ENCODE measurements at regions not wholly inside any gene's neighbourhood (a gene's known extent, or its start where the extent isn't known, plus 50 kb on each side); places are given as distances from the start of the nearest gene placed in this dataset.

GRCh38 chr11:71352226-71352625, 96.0 kb downstream of the DHCR7 start:
- no peak overlapping the region for H3K27ac Mint-ChIP-seq
- no peak for DNase-seq
- no peak overlapping the region for H3K4me3 Mint-ChIP-seq

GRCh38 chr11:71349627-71350026, 97.2 kb upstream of the SHANK2 start:
- no peaks in the 10 kb centered on the region for H3K4me1 Mint-ChIP-seq (ENCODE audit: low read depth in 2 of 2)
- H3K27ac Mint-ChIP-seq: no peak overlapping the region
- H3K9me3 Mint-ChIP-seq: no peaks in the 10 kb centered on the region
- ATAC-seq (replicated peaks) (no peak), DNase-seq (no peak)
- no peak overlapping the region for H3K4me3 Mint-ChIP-seq
- H3K36me3 Mint-ChIP-seq (ENCODE audit: insufficient read depth): no peaks in the 10 kb centered on the region
- peaks cover 44 to 71% of the 10 kb centered on the region in 2 donors for H3K27me3 Mint-ChIP-seq

More at GRCh38 chr11:71352226-71352625, 96.0 kb downstream of the DHCR7 start:
- H3K9me3 Mint-ChIP-seq: no peaks in the 10 kb centered on the region
- ATAC-seq (replicated peaks): no peak
- no peaks in the 10 kb centered on the region for H3K4me1 Mint-ChIP-seq (ENCODE audit: low read depth in 2 of 2)
- H3K36me3 Mint-ChIP-seq (ENCODE audit: insufficient read depth): no peaks in the 10 kb centered on the region
- H3K27me3 Mint-ChIP-seq: peaks cover 34 to 48% of the 10 kb centered on the region in 2 donors

- H3K9me3 Mint-ChIP-seq: no peaks in the 10 kb centered on the region
These were observed 91.5 kb upstream of the SHANK2 start for GRCh38 chr11:71343828-71344400.

GRCh38 chr11:71342951-71343827, 90.8 kb upstream of the SHANK2 start:
- no peak for ATAC-seq (replicated peaks)
- Mint-ChIP-seq H3K9me3 (no peaks in the 10 kb centered on the region), H3K4me3 (no peak overlapping the region), H3K4me1 (ENCODE audit: low read depth in 2 of 2) (no peaks in the 10 kb centered on the region), H3K36me3 (ENCODE audit: insufficient read depth) (no peaks in the 10 kb centered on the region), H3K27ac (no peak overlapping the region), H3K27me3 (peaks cover 44 to 78% of the 10 kb centered on the region in 2 donors)
- DNase-seq: no peak

More at GRCh38 chr11:71343828-71344400, 91.5 kb upstream of the SHANK2 start:
- Mint-ChIP-seq H3K4me1 (ENCODE audit: low read depth in 2 of 2) (no peaks in the 10 kb centered on the region), H3K27ac (no peak overlapping the region), H3K36me3 (ENCODE audit: insufficient read depth) (no peaks in the 10 kb centered on the region), H3K27me3 (peaks cover 47 to 85% of the 10 kb centered on the region in 2 donors), H3K4me3 (no peak overlapping the region)
- no peak for ATAC-seq (replicated peaks)
- DNase-seq: no peak

- no peaks in the 10 kb centered on the region for H3K9me3 Mint-ChIP-seq
- DNase-seq: no peak
- H3K4me3 Mint-ChIP-seq: no peak overlapping the region
- H3K27me3 Mint-ChIP-seq: peaks cover 38 to 67% of the 10 kb centered on the region in 2 donors
- no peaks in the 10 kb centered on the region for H3K36me3 Mint-ChIP-seq (ENCODE audit: insufficient read depth)
- no peaks in the 10 kb centered on the region for H3K4me1 Mint-ChIP-seq (ENCODE audit: low read depth in 2 of 2)
- H3K27ac Mint-ChIP-seq: no peak overlapping the region
- ATAC-seq (replicated peaks): no peak
These were observed 89.7 kb upstream of the SHANK2 start for GRCh38 chr11:71342116-71342515.

- H3K27ac Mint-ChIP-seq: no peak overlapping the region
- ATAC-seq (replicated peaks) (no peak), DNase-seq (no peak)
- no peaks in the 10 kb centered on the region for H3K9me3 Mint-ChIP-seq
- H3K4me1 Mint-ChIP-seq (ENCODE audit: low read depth in 2 of 2): no peaks in the 10 kb centered on the region
- H3K4me3 Mint-ChIP-seq: no peak overlapping the region
- H3K27me3 Mint-ChIP-seq: peaks cover 33 to 62% of the 10 kb centered on the region in 2 donors
- H3K36me3 Mint-ChIP-seq (ENCODE audit: insufficient read depth): no peaks in the 10 kb centered on the region
These were observed 89.2 kb upstream of the SHANK2 start for GRCh38 chr11:71341596-71341995.

GRCh38 chr11:71341173-71341572, 88.8 kb upstream of the SHANK2 start:
- Mint-ChIP-seq H3K4me3 (no peak overlapping the region), H3K9me3 (no peaks in the 10 kb centered on the region), H3K27ac (no peak overlapping the region), H3K4me1 (ENCODE audit: low read depth in 2 of 2) (no peaks in the 10 kb centered on the region), H3K36me3 (ENCODE audit: insufficient read depth) (no peaks in the 10 kb centered on the region), H3K27me3 (peaks cover 33 to 58% of the 10 kb centered on the region in 2 donors)
- DNase-seq (no peak), ATAC-seq (replicated peaks) (no peak)

GRCh38 chr11:71340086-71340606, 87.8 kb upstream of the SHANK2 start:
- ATAC-seq (replicated peaks) (no peak), DNase-seq (no peak)
- H3K27me3 Mint-ChIP-seq: peaks cover 29 to 51% of the 10 kb centered on the region in 2 donors
- no peak overlapping the region for H3K4me3 Mint-ChIP-seq
- H3K27ac Mint-ChIP-seq: no peak overlapping the region
- H3K9me3 Mint-ChIP-seq: no peaks in the 10 kb centered on the region
- H3K4me1 Mint-ChIP-seq (ENCODE audit: low read depth in 2 of 2): no peaks in the 10 kb centered on the region
- H3K36me3 Mint-ChIP-seq (ENCODE audit: insufficient read depth): no peaks in the 10 kb centered on the region

- no peak for DNase-seq
- Mint-ChIP-seq H3K9me3 (no peaks in the 10 kb centered on the region), H3K4me3 (no peak overlapping the region), H3K27me3 (peaks cover 29 to 51% of the 10 kb centered on the region in 2 donors), H3K36me3 (ENCODE audit: insufficient read depth) (no peaks in the 10 kb centered on the region), H3K4me1 (ENCODE audit: low read depth in 2 of 2) (no peaks in the 10 kb centered on the region), H3K27ac (no peak overlapping the region)
- no peak for ATAC-seq (replicated peaks)
These were observed 87.1 kb upstream of the SHANK2 start for GRCh38 chr11:71339396-71339881.

- H3K4me1 Mint-ChIP-seq (ENCODE audit: low read depth in 2 of 2): no peaks in the 10 kb centered on the region
- no peak overlapping the region for H3K27ac Mint-ChIP-seq
- H3K9me3 Mint-ChIP-seq: no peaks in the 10 kb centered on the region
- no peak overlapping the region for H3K4me3 Mint-ChIP-seq
- no peak for DNase-seq
- peaks cover 29 to 49% of the 10 kb centered on the region in 2 donors for H3K27me3 Mint-ChIP-seq
- H3K36me3 Mint-ChIP-seq (ENCODE audit: insufficient read depth): no peaks in the 10 kb centered on the region
- ATAC-seq (replicated peaks): no peak
These were observed 86.5 kb upstream of the SHANK2 start for GRCh38 chr11:71338801-71339395.

- DNase-seq (no peak), ATAC-seq (replicated peaks) (no peak)
- Mint-ChIP-seq H3K36me3 (ENCODE audit: insufficient read depth) (no peaks in the 10 kb centered on the region), H3K9me3 (no peaks in the 10 kb centered on the region), H3K27ac (no peak overlapping the region), H3K27me3 (peaks cover 29 to 44% of the 10 kb centered on the region in 2 donors), H3K4me1 (ENCODE audit: low read depth in 2 of 2) (no peaks in the 10 kb centered on the region), H3K4me3 (no peak overlapping the region)
These were observed 84.8 kb upstream of the SHANK2 start for GRCh38 chr11:71336996-71337754.

GRCh38 chr11:71336176-71336995, 84.0 kb upstream of the SHANK2 start:
- DNase-seq (no peak), ATAC-seq (replicated peaks) (no peak)
- Mint-ChIP-seq H3K4me1 (ENCODE audit: low read depth in 2 of 2) (no peaks in the 10 kb centered on the region), H3K4me3 (no peak overlapping the region), H3K9me3 (no peaks in the 10 kb centered on the region), H3K36me3 (ENCODE audit: insufficient read depth) (no peaks in the 10 kb centered on the region), H3K27ac (no peak overlapping the region), H3K27me3 (peaks cover 24 to 40% of the 10 kb centered on the region in 2 donors)

Measured in effector memory CD8-positive, alpha-beta T cell (primary cell).